ENCODE measurements at regions not wholly inside any gene's neighbourhood (a gene's known extent, or its start where the extent isn't known, plus 50 kb on each side); places are given as distances from the start of the nearest gene placed in this dataset.
"Not testable (repeated sequence)": the region's sequence is repeated elsewhere in the genome, so short reads cannot be mapped to it uniquely, and the experiment has no call there.

- no peak for DNase-seq
Measured at GRCh38 chr5:124050120-124050770, 538.3 kb downstream of the CSNK1G3 start.

GRCh38 chr5:124045412-124045811 lies 533.4 kb downstream of the CSNK1G3 start:
- no peak for DNase-seq

- DNase-seq: no peak
Measured at GRCh38 chr5:124044613-124045012, 532.6 kb downstream of the CSNK1G3 start.

GRCh38 chr5:124043456-124043855 lies 531.5 kb downstream of the CSNK1G3 start:
- no peak for DNase-seq

DNA sequence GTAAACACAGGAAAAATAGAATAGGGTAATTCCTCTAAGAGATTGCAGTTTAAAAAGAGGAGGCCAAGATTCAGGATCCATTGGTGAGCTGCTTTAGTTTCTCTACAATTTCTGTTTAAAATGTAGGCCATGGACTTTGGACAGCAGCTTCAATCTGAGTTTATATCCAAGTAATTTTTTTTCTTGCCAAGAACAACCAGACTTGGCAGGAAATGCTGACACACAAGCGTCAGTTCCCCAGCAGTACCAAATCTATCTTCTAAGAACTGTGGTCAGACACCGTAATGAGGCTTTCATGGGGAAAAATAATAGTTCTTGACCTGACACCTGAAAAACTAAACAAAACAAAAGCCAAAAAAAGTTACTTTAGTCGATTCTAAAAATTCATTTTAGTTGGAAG lies 528.8 kb downstream of the CSNK1G3 start:
- no peak for DNase-seq

DNA sequence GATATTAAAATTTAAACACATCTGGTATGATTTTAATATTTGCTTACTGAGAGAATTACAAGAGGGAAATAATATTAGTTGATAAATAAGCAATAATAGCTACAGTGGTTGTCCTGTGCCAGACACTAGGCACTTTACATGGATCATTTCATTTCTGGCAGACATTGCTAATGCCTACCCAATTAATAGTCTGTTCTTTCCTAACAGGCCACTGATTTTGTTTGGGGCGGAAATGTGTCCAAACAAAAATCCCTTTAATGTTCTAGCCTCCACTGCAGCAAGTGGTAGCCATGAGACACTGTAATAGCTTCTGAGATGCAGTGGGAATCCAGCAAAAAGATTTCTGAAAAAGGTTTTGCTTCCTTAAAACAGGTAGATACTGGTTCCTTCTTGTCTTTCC lies 527.4 kb downstream of the CSNK1G3 start:
- DNase-seq: no peak

DNA sequence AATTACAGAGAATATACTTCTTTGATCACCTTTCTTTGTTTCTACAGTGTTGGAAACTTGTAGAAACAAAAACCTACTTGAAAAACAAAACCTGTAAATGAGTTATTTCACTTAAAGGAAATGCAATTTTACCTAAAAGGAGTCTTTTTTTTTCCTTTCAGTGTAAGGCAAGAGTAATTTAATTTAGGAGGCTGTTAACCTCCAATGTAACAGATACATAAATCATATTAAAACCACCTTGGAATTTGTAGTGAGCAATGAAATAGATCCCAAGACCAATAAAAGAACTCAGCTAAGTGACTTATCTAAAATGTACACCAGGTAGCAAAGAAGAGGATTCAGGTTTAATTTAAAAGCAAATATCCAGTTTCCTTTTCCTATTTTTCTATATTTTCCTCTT lies 524.8 kb downstream of the CSNK1G3 start:
- no peak for DNase-seq

- no peak for DNase-seq
Measured at GRCh38 chr5:124034963-124035362, 523.0 kb downstream of the CSNK1G3 start.

DNA sequence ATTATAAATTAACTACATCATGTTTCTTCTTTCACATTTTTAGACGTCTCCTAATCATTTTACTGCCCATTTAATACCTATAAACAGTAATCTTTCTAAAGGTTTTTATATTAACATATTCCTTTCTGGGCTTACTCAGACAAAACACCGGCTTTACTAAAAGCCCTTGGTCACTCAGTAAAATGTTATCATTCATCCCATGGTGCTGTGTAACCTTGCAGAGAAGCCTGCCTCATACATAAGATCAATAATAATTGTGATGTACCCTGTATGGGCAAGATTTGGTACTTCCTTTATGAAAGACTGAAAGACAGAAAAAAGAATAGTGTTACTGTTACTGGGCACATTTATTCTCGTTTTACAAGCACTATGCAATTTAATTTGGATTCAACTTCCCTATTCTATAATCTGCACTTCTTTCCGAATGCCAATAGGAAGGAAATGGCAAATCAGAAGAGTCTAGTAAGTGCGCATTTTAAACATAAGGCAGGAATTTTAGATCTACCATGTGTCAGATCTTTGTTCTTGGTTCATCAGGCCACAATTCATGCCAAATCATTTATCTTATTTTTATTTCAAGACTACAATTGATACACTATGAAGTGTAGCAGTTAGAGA lies 522.2 kb downstream of the CSNK1G3 start:
- no peak for DNase-seq

GRCh38 chr5:124030043-124030491 lies 518.1 kb downstream of the CSNK1G3 start:
- no peak for DNase-seq

GRCh38 chr5:124027441-124027840 lies 515.5 kb downstream of the CSNK1G3 start:
- no peak for DNase-seq

- no peak for DNase-seq
Measured at GRCh38 chr5:124025306-124025845, 513.4 kb downstream of the CSNK1G3 start.

DNA sequence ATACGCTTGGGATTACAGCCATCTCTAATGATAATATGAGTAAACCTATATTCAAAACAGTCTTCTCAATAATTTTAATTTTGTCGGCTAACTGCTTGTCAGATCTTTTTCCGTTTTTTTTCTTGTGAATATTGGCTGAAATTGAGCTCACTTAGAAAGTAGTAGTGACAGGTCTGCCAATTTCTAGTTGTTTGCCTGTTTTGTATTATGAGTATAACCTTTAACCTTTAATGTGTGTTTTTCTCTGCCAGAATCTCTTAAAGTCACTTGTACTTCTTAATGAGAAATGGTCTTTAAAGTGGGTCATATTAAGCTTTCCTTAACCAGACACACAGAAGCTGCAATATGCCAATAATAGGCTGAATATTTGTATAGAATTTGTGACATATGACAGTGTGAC lies 511.0 kb downstream of the CSNK1G3 start:
- DNase-seq: no peak

DNA sequence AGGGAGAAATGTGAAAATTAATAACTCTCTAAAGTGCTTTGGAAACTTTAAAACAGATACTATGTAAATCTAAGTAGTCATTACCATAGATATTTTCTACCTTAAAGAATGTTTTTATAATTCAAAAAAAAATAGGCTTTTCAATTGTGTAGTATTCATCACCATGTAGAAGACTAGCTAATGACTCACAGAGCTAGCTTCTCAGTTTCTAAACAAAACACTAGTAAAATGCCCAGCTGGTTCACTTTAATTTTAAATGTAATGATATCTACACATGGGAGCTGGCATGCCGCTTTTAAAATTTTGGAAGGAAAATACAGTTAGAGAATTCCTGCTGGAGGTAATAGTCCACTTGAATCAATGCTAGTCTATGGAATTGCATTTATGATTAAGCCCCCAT lies 509.8 kb downstream of the CSNK1G3 start:
- DNase-seq: no peak

DNA sequence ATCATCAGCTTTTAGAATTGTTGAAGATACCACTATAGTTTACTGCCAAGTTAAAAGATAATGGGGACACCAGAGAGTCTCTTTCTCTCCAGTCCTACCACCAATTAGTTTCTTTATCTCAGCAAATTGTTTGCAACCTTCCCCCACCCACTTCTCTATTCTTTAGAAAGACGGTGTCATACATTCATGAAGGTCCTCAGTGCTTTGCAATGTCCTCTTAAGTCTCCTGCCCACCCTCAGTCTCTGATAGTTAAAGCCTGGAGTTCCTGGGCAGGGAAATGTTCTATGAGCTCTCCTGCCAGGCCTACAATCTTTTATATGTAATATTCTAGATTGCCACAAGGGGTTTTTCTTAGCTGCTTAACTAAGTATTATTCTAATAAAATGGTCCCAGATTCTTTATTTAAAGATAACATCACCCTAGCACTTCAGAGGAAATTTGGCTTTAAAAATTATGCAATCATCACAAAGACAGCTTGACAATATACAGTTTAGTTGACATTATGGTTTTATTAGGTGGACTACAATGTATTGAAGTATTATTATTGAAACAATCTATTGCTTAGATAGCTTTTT lies 509.2 kb downstream of the CSNK1G3 start:
- DNase-seq: no peak

DNA sequence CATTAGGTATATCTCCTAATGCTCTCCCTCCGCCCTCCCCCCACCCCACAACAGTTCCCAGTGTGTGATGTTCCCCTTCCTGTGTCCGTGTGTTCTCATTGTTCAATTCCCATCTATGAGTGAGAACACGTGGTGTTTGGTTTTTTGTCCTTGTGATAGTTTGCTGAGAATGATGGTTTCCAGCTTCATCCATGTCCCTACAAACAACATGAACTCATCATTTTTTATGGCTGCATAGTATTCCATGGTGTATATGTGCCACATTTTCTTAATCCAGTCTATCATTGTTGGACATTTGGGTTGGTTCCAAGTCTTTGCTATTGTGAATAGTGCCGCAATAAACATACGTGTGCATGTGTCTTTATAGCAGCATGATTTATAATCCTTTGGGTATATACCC lies 505.3 kb downstream of the CSNK1G3 start:
- not testable (repeated sequence) for DNase-seq

DNA sequence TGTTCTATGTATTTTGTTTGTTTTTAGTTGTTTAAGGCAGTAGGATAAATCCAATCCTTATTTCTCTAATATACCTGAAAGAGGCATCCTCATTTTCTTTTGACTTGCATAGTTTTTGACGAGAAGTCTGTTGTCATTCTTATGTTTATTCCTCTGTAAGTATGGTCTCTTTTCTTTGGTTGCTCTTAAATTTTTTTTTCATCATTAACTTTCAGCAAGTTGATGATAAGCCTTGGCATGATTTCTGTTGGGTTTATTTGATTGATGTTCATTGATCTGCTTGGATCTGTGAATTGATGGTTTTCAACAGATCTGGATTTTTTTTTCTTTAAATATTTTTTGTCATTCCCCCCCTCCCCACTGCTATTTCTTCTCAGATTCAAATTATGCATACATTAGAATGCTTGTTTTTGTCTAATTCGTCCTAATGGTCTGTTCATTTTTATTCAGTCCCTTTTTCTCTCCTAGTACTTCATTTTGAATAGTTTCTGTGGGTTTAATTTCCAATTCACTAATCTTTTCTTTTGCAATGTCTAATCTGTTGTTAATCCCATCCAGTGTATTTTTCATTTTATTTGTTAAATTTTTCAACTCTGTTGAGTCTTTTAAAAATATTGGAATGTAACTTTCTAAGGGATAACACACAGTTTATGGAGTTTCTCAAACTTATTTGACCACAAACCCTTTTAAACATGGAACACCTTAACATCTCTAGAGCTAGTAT lies 495.9 kb downstream of the CSNK1G3 start:
- no peak for DNase-seq

GRCh38 chr5:124001036-124001615 lies 489.1 kb downstream of the CSNK1G3 start:
- DNase-seq: no peak

DNA sequence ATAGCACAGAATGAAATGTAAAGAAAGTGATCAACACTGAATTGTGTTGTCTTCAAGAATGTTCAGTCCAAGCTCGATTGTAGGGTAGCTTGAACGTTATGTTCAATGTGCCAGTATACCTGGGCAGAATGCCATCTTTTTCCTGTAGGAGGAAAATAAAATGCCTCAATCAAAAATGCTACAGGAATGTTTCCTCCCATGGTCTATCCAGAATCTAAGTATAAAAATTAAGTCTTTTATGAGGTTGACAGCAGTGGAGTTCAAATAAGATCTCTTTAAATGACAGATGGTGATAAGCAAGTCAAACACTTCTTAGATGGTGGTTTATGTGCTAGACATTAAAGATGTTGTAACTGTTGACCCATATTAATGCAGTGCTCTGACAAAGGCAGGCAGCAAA lies 488.6 kb downstream of the CSNK1G3 start:
- DNase-seq: no peak

- DNase-seq: no peak
Measured at GRCh38 chr5:123997462-123998215, 485.7 kb downstream of the CSNK1G3 start.

GRCh38 chr5:123997064-123997461 lies 485.1 kb downstream of the CSNK1G3 start:
- no peak for DNase-seq

GRCh38 chr5:123992641-123993040 lies 480.7 kb downstream of the CSNK1G3 start:
- no peak for DNase-seq

Data from activated gamma-delta T cell treated with Interleukin-2 at 50 U/mL for 16 hours (primary cell).